GM23338 (cell line): ENCODE measurements at regions not wholly inside any gene's neighbourhood (a gene's known extent, or its start where the extent isn't known, plus 50 kb on each side); places are given as distances from the start of the nearest gene placed in this dataset.

Experiments
- ATAC-seq: fragments of 200-7000 bp; cut with Tn5 transposase; 3 replicates; pipeline ENCODE4 v1.9.1; 2020
- DNase-seq: peaks from one replicate; pipeline ENCODE4 v3.0.0-alpha.2; 2015; ENCODE audit warnings: low spot score
- H2AFZ ChIP-seq: fragments of 200-600 bp; sonication (generic); 2 replicates; pipeline ENCODE4 v1.8.0; 2016; ENCODE audit warnings: antibody characterized with exemption, mild to moderate bottlenecking, moderate library complexity
- H3F3A ChIP-seq: fragments of 200-600 bp; sonication (generic); replicated peaks from 2 replicates; pipeline ENCODE4 v1.8.0; 2017; ENCODE audit warnings: antibody characterized with exemption, mixed run types, low read depth
- H3K27ac ChIP-seq: fragments of 200-600 bp; sonication (generic); 2 replicates; pipeline ENCODE4 v1.6.1; 2016; ENCODE audit warnings: low read depth
- H3K27me3 ChIP-seq: fragments of 200-600 bp; sonication (generic); 2 replicates; pipeline ENCODE4 v1.8.0; 2016; ENCODE audit warnings: mild to moderate bottlenecking, mixed run types, moderate library complexity; ENCODE audit not compliant: insufficient read depth
- H3K36me3 ChIP-seq: fragments of 200-600 bp; sonication (generic); 2 replicates; pipeline ENCODE4 v1.8.0; 2016; ENCODE audit warnings: mild to moderate bottlenecking; ENCODE audit not compliant: insufficient read depth
- H3K4me1 ChIP-seq: fragments of 200-600 bp; sonication (generic); 2 replicates; pipeline ENCODE4 v1.8.0; 2016; ENCODE audit warnings: mild to moderate bottlenecking, moderate library complexity; ENCODE audit not compliant: insufficient read depth
- H3K4me2 ChIP-seq: fragments of 200-600 bp; sonication (generic); 2 replicates; pipeline ENCODE4 v1.7.1; 2017; ENCODE audit warnings: mixed run types
- H3K4me3 ChIP-seq: fragments of 200-600 bp; sonication (generic); 2 replicates; pipeline ENCODE4 v1.6.1; 2016; ENCODE audit warnings: mixed run types
- H3K79me2 ChIP-seq: fragments of 200-600 bp; sonication (generic); replicated peaks from 2 replicates; pipeline ENCODE4 v1.8.0; 2017; ENCODE audit warnings: mild to moderate bottlenecking; ENCODE audit not compliant: insufficient read depth
- H3K9me2 ChIP-seq: fragments of 200-600 bp; sonication (generic); 2 replicates; pipeline ENCODE4 v1.8.0; 2017; ENCODE audit not compliant: insufficient read depth
- H4K20me1 ChIP-seq: fragments of 200-600 bp; sonication (generic); replicated peaks from 2 replicates; pipeline ENCODE4 v1.8.0; 2017; ENCODE audit warnings: mild to moderate bottlenecking; ENCODE audit not compliant: insufficient read depth
- H3K27ac Mint-ChIP-seq: 2 replicates; pipeline ENCODE4 v1.8.0; 2020; ENCODE audit warnings: inconsistent platforms, mild to moderate bottlenecking, moderate library complexity, mixed read lengths
- H3K27me3 Mint-ChIP-seq: 3 replicates; pipeline ENCODE4 v1.8.0; 2022; ENCODE audit warnings: low read depth, mild to moderate bottlenecking, moderate library complexity, mixed read lengths, inconsistent platforms; ENCODE audit not compliant: insufficient read depth, poor library complexity
- H3K36me3 Mint-ChIP-seq: 3 replicates; pipeline ENCODE4 v1.8.0; 2021; ENCODE audit warnings: low read depth, mild to moderate bottlenecking, inconsistent platforms, moderate library complexity, mixed read lengths
- H3K4me1 Mint-ChIP-seq: 3 replicates; pipeline ENCODE4 v1.8.0; 2020; ENCODE audit warnings: mild to moderate bottlenecking, inconsistent platforms, mixed read lengths
- H3K4me3 Mint-ChIP-seq: 3 replicates; pipeline ENCODE4 v1.8.0; 2021; ENCODE audit warnings: moderate library complexity, mild to moderate bottlenecking, inconsistent platforms, mixed read lengths
- H3K9me3 Mint-ChIP-seq: 3 replicates; pipeline ENCODE4 v1.8.0; 2020; ENCODE audit warnings: moderate library complexity, mild to moderate bottlenecking, inconsistent platforms, mixed read lengths
- CREB1 ChIP-seq: fragments of 250-450 bp; sonication (Bioruptor Pico); IDR thresholded peaks from 2 replicates; pipeline ENCODE4 v1.5.0; 2020; ENCODE audit warnings: low read depth, mild to moderate bottlenecking, moderate library complexity
- CTCF ChIP-seq, 2 experiments: fragments of 200-600 bp in 1 of 2; sonication (generic) in 1 of 2; conservative IDR thresholded peaks; 2 replicates each; pipeline versions ENCODE4 v1.5.1 to v1.6.1; 2016 to 2017; ENCODE audit warnings: antibody characterized with exemption in 2 of 2, low read depth in 2 of 2, mild to moderate bottlenecking in 2 of 2, moderate library complexity in 1 of 2
- ETS1 ChIP-seq: IDR thresholded peaks from 2 replicates; pipeline ENCODE4 v1.6.1; 2016; ENCODE audit warnings: antibody characterized with exemption
- EZH2 ChIP-seq: fragments of 200-600 bp; sonication (generic); IDR thresholded peaks from one replicate; pipeline ENCODE4 v1.8.0; 2017; ENCODE audit warnings: antibody characterized with exemption, mild to moderate bottlenecking, low read depth; ENCODE audit not compliant: unreplicated experiment
- EZH2phosphoT487 ChIP-seq: fragments of 200-600 bp; sonication (generic); IDR thresholded peaks from one replicate; pipeline ENCODE4 v1.8.1; 2018; ENCODE audit warnings: antibody characterized with exemption; ENCODE audit not compliant: unreplicated experiment
- JUNB ChIP-seq: IDR thresholded peaks from one replicate; pipeline ENCODE4 v1.6.1; 2016; ENCODE audit warnings: antibody characterized with exemption; ENCODE audit not compliant: unreplicated experiment
- POLR2AphosphoS5 ChIP-seq: IDR thresholded peaks from 2 replicates; pipeline ENCODE4 v1.6.1; 2016; ENCODE audit warnings: antibody characterized with exemption, low read depth
- REST ChIP-seq: IDR thresholded peaks from one replicate; pipeline ENCODE4 v1.6.1; 2018; ENCODE audit warnings: antibody characterized with exemption; ENCODE audit not compliant: unreplicated experiment
- STAT1 ChIP-seq: IDR thresholded peaks from one replicate; pipeline ENCODE4 v1.6.1; 2016; ENCODE audit warnings: antibody characterized with exemption; ENCODE audit not compliant: unreplicated experiment
- ZNF114 ChIP-seq: fragments of 250-450 bp; sonication (Bioruptor Pico); IDR thresholded peaks from 2 replicates; pipeline ENCODE4 v1.5.0; 2020; ENCODE audit warnings: mild to moderate bottlenecking, moderate library complexity
- ZNF462 ChIP-seq: fragments of 250-450 bp; sonication (Bioruptor Pico); IDR thresholded peaks from 2 replicates; pipeline ENCODE4 v1.5.0; 2020; ENCODE audit warnings: mild to moderate bottlenecking, moderate library complexity

- ATAC-seq = no peak
- Histone ChIP-seq H4K20me1 (no peaks in the 10 kb centered on the region), H3K27me3 (no peaks in the 10 kb centered on the region), H3K9me2 (no peaks in the 10 kb centered on the region), H2AFZ (no peak overlapping the region), H3K27ac (no peak overlapping the region), H3K36me3 (no peaks in the 10 kb centered on the region), H3K4me1 (no peaks in the 10 kb centered on the region), H3F3A (no peaks in the 10 kb centered on the region), H3K79me2 (no peaks in the 10 kb centered on the region), H3K4me3 (no peak overlapping the region), H3K4me2 (no peak overlapping the region)
- Mint-ChIP-seq H3K27ac (no peak overlapping the region), H3K4me3 (no peak overlapping the region), H3K36me3 (no peaks in the 10 kb centered on the region), H3K4me1 (peaks cover 2% of the 10 kb centered on the region; the same call in 1 of the 3 replicates), H3K9me3 (no peaks in the 10 kb centered on the region), H3K27me3 (no peaks in the 10 kb centered on the region)
- TF ChIP-seq ZNF462 = no peak
- no peak for DNase-seq
Measured at GRCh38 chrX:6770936-6771335, 236.0 kb upstream of the VCX3A start.

GRCh38 chrX:6768881-6769280 is 234.0 kb upstream of the VCX3A start:
- Histone ChIP-seq H3K4me2 (no peak overlapping the region), H2AFZ (no peak overlapping the region), H3K79me2 (no peaks in the 10 kb centered on the region), H3K27me3 (no peaks in the 10 kb centered on the region), H3K4me1 (no peaks in the 10 kb centered on the region), H3K36me3 (no peaks in the 10 kb centered on the region), H3K9me2 (no peaks in the 10 kb centered on the region), H4K20me1 (no peaks in the 10 kb centered on the region), H3F3A (no peaks in the 10 kb centered on the region), H3K4me3 (no peak overlapping the region), H3K27ac (no peak overlapping the region)
- no peak for ATAC-seq
- Mint-ChIP-seq H3K27me3 (no peaks in the 10 kb centered on the region), H3K4me3 (no peak overlapping the region), H3K9me3 (no peaks in the 10 kb centered on the region), H3K27ac (no peak overlapping the region), H3K36me3 (no peaks in the 10 kb centered on the region), H3K4me1 (peaks cover 2% of the 10 kb centered on the region; the same call in 1 of the 3 replicates)
- DNase-seq = no peak
- TF ChIP-seq ZNF114 = no peak
- TF ChIP-seq ETS1 = no peak
- no peak for TF ChIP-seq STAT1
- TF ChIP-seq CTCF (conservative IDR thresholded peaks at IDR 0.05; ENCODE audit: low read depth in 2 of 2) = no peak
- no peak for TF ChIP-seq JUNB
- no peak for TF ChIP-seq REST
- TF ChIP-seq EZH2phosphoT487 = no peak
- TF ChIP-seq POLR2AphosphoS5 = no peak
- TF ChIP-seq CREB1 (CRISPR knock-in tag) = no peak
- TF ChIP-seq EZH2 = no peak
